Upper lobe of left lung (tissue), 4 donors: ENCODE measurements at regions not wholly inside any gene's neighbourhood (a gene's known extent, or its start where the extent isn't known, plus 50 kb on each side); places are given as distances from the start of the nearest gene placed in this dataset.

Source experiments
- EP300 ChIP-seq, 4 donors: sonication (generic); formaldehyde crosslinking; IDR thresholded peaks; one replicate each; pipeline ENCODE4 v1.5.1; 2017; ENCODE audit warnings: antibody characterized with exemption in 4 of 4, control low read depth in 2 of 4
- POLR2A ChIP-seq, 4 donors: fragments of 450-650 bp; IDR thresholded peaks; one replicate each; pipeline ENCODE4 v1.5.1; 2016 to 2017; ENCODE audit warnings: antibody characterized with exemption in 4 of 4, mild to moderate bottlenecking in 2 of 4
- POLR2AphosphoS5 ChIP-seq, 2 donors: sonication (generic); formaldehyde crosslinking; IDR thresholded peaks; one replicate each; pipeline ENCODE4 v1.5.1; 2017; ENCODE audit warnings: antibody characterized with exemption in 2 of 2
- TF ChIP-seq, protein P1 (sequence below), 6 experiments: fragments of 450-650 bp in 4 of 6; fragments of 200-600 bp in 2 of 6; sonication (generic) in 2 of 6; IDR thresholded peaks; one replicate each; pipeline ENCODE4 v1.5.1; 2016 to 2019; ENCODE audit warnings: antibody characterized with exemption in 6 of 6

DNA sequence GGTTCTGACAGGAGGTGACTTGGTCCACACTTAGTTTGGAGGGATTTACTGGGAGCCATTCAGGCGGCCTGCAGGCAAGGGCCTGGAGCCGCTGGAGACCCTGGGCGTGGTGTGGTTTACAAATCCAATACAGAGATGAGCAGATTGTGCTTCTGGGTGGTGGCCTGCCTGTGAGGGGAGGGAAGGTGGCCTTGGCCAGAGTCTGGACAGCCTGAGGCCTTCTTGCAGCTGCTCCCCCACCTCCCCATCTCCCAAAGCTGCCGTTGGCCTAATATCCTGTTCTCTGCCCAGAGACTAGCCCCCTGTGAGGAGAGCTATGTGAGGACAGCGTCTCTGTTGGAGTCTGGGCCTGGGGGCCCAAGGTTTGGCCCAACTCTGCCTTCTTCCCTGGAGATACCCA lies 163.9 kb upstream of the MAMLD1 start:
- no peak for TF ChIP-seq POLR2A (IDR thresholded peaks at IDR 0.05)
- TF ChIP-seq, protein P1, sequence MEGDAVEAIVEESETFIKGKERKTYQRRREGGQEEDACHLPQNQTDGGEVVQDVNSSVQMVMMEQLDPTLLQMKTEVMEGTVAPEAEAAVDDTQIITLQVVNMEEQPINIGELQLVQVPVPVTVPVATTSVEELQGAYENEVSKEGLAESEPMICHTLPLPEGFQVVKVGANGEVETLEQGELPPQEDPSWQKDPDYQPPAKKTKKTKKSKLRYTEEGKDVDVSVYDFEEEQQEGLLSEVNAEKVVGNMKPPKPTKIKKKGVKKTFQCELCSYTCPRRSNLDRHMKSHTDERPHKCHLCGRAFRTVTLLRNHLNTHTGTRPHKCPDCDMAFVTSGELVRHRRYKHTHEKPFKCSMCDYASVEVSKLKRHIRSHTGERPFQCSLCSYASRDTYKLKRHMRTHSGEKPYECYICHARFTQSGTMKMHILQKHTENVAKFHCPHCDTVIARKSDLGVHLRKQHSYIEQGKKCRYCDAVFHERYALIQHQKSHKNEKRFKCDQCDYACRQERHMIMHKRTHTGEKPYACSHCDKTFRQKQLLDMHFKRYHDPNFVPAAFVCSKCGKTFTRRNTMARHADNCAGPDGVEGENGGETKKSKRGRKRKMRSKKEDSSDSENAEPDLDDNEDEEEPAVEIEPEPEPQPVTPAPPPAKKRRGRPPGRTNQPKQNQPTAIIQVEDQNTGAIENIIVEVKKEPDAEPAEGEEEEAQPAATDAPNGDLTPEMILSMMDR (IDR thresholded peaks at IDR 0.05): no peak
- no peak for TF ChIP-seq EP300 (IDR thresholded peaks at IDR 0.05)
- TF ChIP-seq POLR2AphosphoS5 (IDR thresholded peaks at IDR 0.05): no peak
